H9 (cell line): ENCODE measurements at regions not wholly inside any gene's neighbourhood (a gene's known extent, or its start where the extent isn't known, plus 50 kb on each side); places are given as distances from the start of the nearest gene placed in this dataset.
"Not testable (repeated sequence)": the region's sequence is repeated elsewhere in the genome, so short reads cannot be mapped to it uniquely, and the experiment has no call there.

Experiments used
- DNase-seq: peaks from one replicate; pipeline ENCODE4 v3.0.0-alpha.2; 2017
- H2AFZ ChIP-seq: one replicate; pipeline ENCODE4 v1.6.1; 2013; ENCODE audit warnings: mild to moderate bottlenecking, low read length, control low read depth, moderate library complexity
- H2AK5ac ChIP-seq: 2 replicates; pipeline ENCODE4 v1.6.1; 2013; ENCODE audit warnings: low read length, control low read depth, mixed read lengths; ENCODE audit not compliant: insufficient read length
- H2BK120ac ChIP-seq: one replicate; pipeline ENCODE4 v1.6.1; 2013; ENCODE audit warnings: low read depth, mild to moderate bottlenecking, low read length, control low read depth, inconsistent platforms; ENCODE audit not compliant: poor library complexity, severe bottlenecking
- H2BK12ac ChIP-seq: 2 replicates; pipeline ENCODE4 v1.6.1; 2013; ENCODE audit warnings: low read length, control low read depth, mixed read lengths, low read depth; ENCODE audit not compliant: insufficient read length
- H2BK15ac ChIP-seq: 2 replicates; pipeline ENCODE4 v1.6.1; 2013; ENCODE audit warnings: low read depth, low read length, control low read depth
- H2BK20ac ChIP-seq: one replicate; pipeline ENCODE4 v1.6.1; 2013; ENCODE audit warnings: low read depth, mild to moderate bottlenecking, low read length, control low read depth, inconsistent platforms; ENCODE audit not compliant: poor library complexity, severe bottlenecking
- H2BK5ac ChIP-seq: 2 replicates; pipeline ENCODE4 v1.6.1; 2013; ENCODE audit warnings: low read length, control low read depth, mixed read lengths; ENCODE audit not compliant: insufficient read length
- H3K14ac ChIP-seq: 2 replicates; pipeline ENCODE4 v1.6.1; 2013; ENCODE audit warnings: low read length, control low read depth; ENCODE audit not compliant: insufficient read depth
- H3K18ac ChIP-seq: 2 replicates; pipeline ENCODE4 v1.6.1; 2013; ENCODE audit warnings: low read depth, mild to moderate bottlenecking, mixed read lengths, low read length, control low read depth; ENCODE audit not compliant: insufficient read length
- H3K23ac ChIP-seq: 2 replicates; pipeline ENCODE4 v1.6.1; 2013; ENCODE audit warnings: low read length, control low read depth, mixed read lengths, low read depth; ENCODE audit not compliant: insufficient read length
- H3K23me2 ChIP-seq: 2 replicates; pipeline ENCODE4 v1.6.1; 2013; ENCODE audit warnings: low read depth, mild to moderate bottlenecking, mixed read lengths, low read length, control low read depth; ENCODE audit not compliant: insufficient read length, poor library complexity, severe bottlenecking
- H3K27ac ChIP-seq: 2 replicates; pipeline ENCODE4 v1.5.1; 2013; ENCODE audit warnings: low read length, control low read depth, mixed read lengths, low read depth; ENCODE audit not compliant: insufficient read length
- H3K27me3 ChIP-seq: 2 replicates; pipeline ENCODE4 v1.6.1; 2013; ENCODE audit warnings: low read length, control low read depth, inconsistent platforms; ENCODE audit not compliant: insufficient read depth
- H3K4ac ChIP-seq: 2 replicates; pipeline ENCODE4 v1.6.1; 2013; ENCODE audit warnings: low read depth, mild to moderate bottlenecking, control low read depth, inconsistent platforms, low read length, moderate library complexity
- H3K4me1 ChIP-seq: 2 replicates; pipeline ENCODE4 v1.6.1; 2013; ENCODE audit warnings: low read length, control low read depth, inconsistent platforms; ENCODE audit not compliant: insufficient read depth
- H3K4me2 ChIP-seq: 2 replicates; pipeline ENCODE4 v1.6.1; 2013; ENCODE audit warnings: low read length, control low read depth, mixed read lengths; ENCODE audit not compliant: insufficient read length, insufficient read depth
- H3K56ac ChIP-seq: 2 replicates; pipeline ENCODE4 v1.6.1; 2013; ENCODE audit warnings: low read depth, mild to moderate bottlenecking, mixed read lengths, low read length, control low read depth; ENCODE audit not compliant: insufficient read length
- H3K79me1 ChIP-seq: 2 replicates; pipeline ENCODE4 v1.6.1; 2013; ENCODE audit warnings: low read depth, mild to moderate bottlenecking, moderate library complexity, low read length, control low read depth, inconsistent platforms; ENCODE audit not compliant: insufficient read depth, poor library complexity, severe bottlenecking
- H3K79me2 ChIP-seq: 2 replicates; pipeline ENCODE4 v1.6.1; 2013; ENCODE audit warnings: low read length, control low read depth, inconsistent platforms; ENCODE audit not compliant: insufficient read depth
- H3K9ac ChIP-seq: 2 replicates; pipeline ENCODE4 v1.6.1; 2013; ENCODE audit warnings: low read length, control low read depth, mixed read lengths; ENCODE audit not compliant: insufficient read length; ENCODE audit errors: extremely low read depth
- H3K9me3 ChIP-seq: one replicate; pipeline ENCODE4 v1.6.1; 2013; ENCODE audit warnings: low read depth, low read length, inconsistent platforms; ENCODE audit not compliant: control insufficient read depth
- H3T11ph ChIP-seq: one replicate; pipeline ENCODE4 v1.6.1; 2013; ENCODE audit warnings: mild to moderate bottlenecking, low read length, control low read depth, inconsistent platforms
- H4K20me1 ChIP-seq: one replicate; pipeline ENCODE4 v1.6.1; 2013; ENCODE audit not compliant: control insufficient read depth, insufficient read length, insufficient read depth
- H4K5ac ChIP-seq: 2 replicates; pipeline ENCODE4 v1.6.1; 2013; ENCODE audit warnings: low read depth, mild to moderate bottlenecking, mixed read lengths, low read length, control low read depth; ENCODE audit not compliant: insufficient read length
- H4K8ac ChIP-seq: replicated peaks from 2 replicates; pipeline ENCODE4 v1.6.1; 2013; ENCODE audit warnings: low read length, control low read depth, mixed read lengths, low read depth; ENCODE audit not compliant: insufficient read length
- H4K91ac ChIP-seq: 2 replicates; pipeline ENCODE4 v1.6.1; 2013; ENCODE audit warnings: low read depth, mild to moderate bottlenecking, moderate library complexity, mixed read lengths, low read length, control low read depth; ENCODE audit not compliant: insufficient read length
- H3K27ac Mint-ChIP-seq, 3 experiments: 2 replicates in 2 of 3; 3 replicates in 1 of 3; pipeline ENCODE4 v1.8.0; 2020 to 2021; ENCODE audit warnings: mixed read lengths in 3 of 3, mild to moderate bottlenecking in 1 of 3, moderate library complexity in 1 of 3
- H3K27me3 Mint-ChIP-seq: 2 replicates; pipeline ENCODE4 v1.8.0; 2021; ENCODE audit warnings: low read depth, mild to moderate bottlenecking, moderate library complexity, mixed read lengths
- H3K36me3 Mint-ChIP-seq, 3 experiments: 2 replicates in 2 of 3; 3 replicates in 1 of 3; pipeline ENCODE4 v1.8.0; 2020 to 2021; ENCODE audit warnings: low read depth in 3 of 3, mixed read lengths in 3 of 3; ENCODE audit not compliant: insufficient read depth in 1 of 3
- H3K4me1 Mint-ChIP-seq, 2 experiments: 2 replicates each; pipeline ENCODE4 v1.8.0; 2020; ENCODE audit warnings: mixed read lengths in 2 of 2
- H3K4me3 Mint-ChIP-seq, 2 experiments: 2 replicates in 1 of 2; 3 replicates in 1 of 2; pipeline ENCODE4 v1.8.0; 2020 to 2021; ENCODE audit warnings: mild to moderate bottlenecking in 2 of 2, mixed read lengths in 2 of 2, moderate library complexity in 1 of 2
- H3K9me3 Mint-ChIP-seq, 2 experiments: 2 replicates in 1 of 2; 3 replicates in 1 of 2; pipeline ENCODE4 v1.8.0; 2020; ENCODE audit warnings: mild to moderate bottlenecking in 2 of 2, mixed read lengths in 2 of 2, moderate library complexity in 1 of 2
- CTCF ChIP-seq: fragments of 200-600 bp; sonication (generic); conservative IDR thresholded peaks from 3 replicates; pipeline ENCODE4 v1.8.0; 2021; ENCODE audit warnings: antibody characterized with exemption, mild to moderate bottlenecking
- WGBS: extraction: QIAGEN DNeasy Blood & Tissue Kit; methylation state at CpG from one replicate; pipeline ENCODE4 v1.1.7; 2013; ENCODE audit warnings: missing lambda C conversion rate, low lambda C conversion rate, mixed read lengths; ENCODE audit not compliant: insufficient read length; ENCODE audit errors: extremely low coverage; 5-methylcytosine and 5-hydroxymethylcytosine counted together

- H3K27ac ChIP-seq: no peak overlapping the region
- DNase-seq: no peak
Observed at GRCh38 chr2:167783261-167784083, 463.9 kb downstream of the STK39 start.

GRCh38 chr2:167781629-167782028 lies 465.8 kb downstream of the STK39 start:
- not testable (repeated sequence) for DNase-seq, H2AFZ ChIP-seq, H3K27me3 Mint-ChIP-seq, H2BK20ac ChIP-seq, H3K27me3 ChIP-seq, H3K79me2 ChIP-seq, H4K8ac ChIP-seq, H3K23ac ChIP-seq, H3K4me1 ChIP-seq, H3K4ac ChIP-seq, H2BK5ac ChIP-seq, H2BK12ac ChIP-seq, H2BK120ac ChIP-seq, H3T11ph ChIP-seq, H3K14ac ChIP-seq, H3K9ac ChIP-seq, H2BK15ac ChIP-seq, H3K56ac ChIP-seq, H3K27ac ChIP-seq, H4K20me1 ChIP-seq, H3K27ac Mint-ChIP-seq, H3K18ac ChIP-seq, H3K23me2 ChIP-seq, H3K4me2 ChIP-seq, H4K5ac ChIP-seq, H4K91ac ChIP-seq, H3K79me1 ChIP-seq, H2AK5ac ChIP-seq, H3K9me3 Mint-ChIP-seq, H3K4me3 Mint-ChIP-seq, H3K36me3 Mint-ChIP-seq, H3K9me3 ChIP-seq
- WGBS: no CpG with 5 or more reads among the region's 8 CpGs
- H3K4me1 Mint-ChIP-seq: peaks cover 40 to 41% of the 10 kb centered on the region in 2 experiments

More at GRCh38 chr2:167783261-167784083, 463.9 kb downstream of the STK39 start:
- Histone ChIP-seq H2AK5ac (no peak overlapping the region), H2AFZ (no peak overlapping the region), H3K18ac (no peak overlapping the region), H2BK15ac (no peak overlapping the region), H4K8ac (no peak overlapping the region), H3T11ph (no peak overlapping the region), H2BK120ac (no peak overlapping the region), H3K27me3 (no peaks in the 10 kb centered on the region), H4K91ac (no peak overlapping the region), H3K56ac (no peak overlapping the region), H2BK5ac (no peak overlapping the region), H4K20me1 (no peaks in the 10 kb centered on the region), H3K79me2 (no peaks in the 10 kb centered on the region), H3K4ac (no peak overlapping the region), H3K9me3 (no peaks in the 10 kb centered on the region), H2BK12ac (no peak overlapping the region), H3K23me2 (no peaks in the 10 kb centered on the region), H3K23ac (no peak overlapping the region), H3K14ac (no peak overlapping the region), H4K5ac (no peak overlapping the region), H3K4me2 (no peak overlapping the region), H3K79me1 (no peaks in the 10 kb centered on the region), H3K4me1 (peaks cover 10% of the 10 kb centered on the region; the same call in 1 of the 2 replicates), H2BK20ac (no peak overlapping the region), H3K9ac (no peak overlapping the region)
- no CpG with 5 or more reads among the region's 5 CpGs for WGBS
- no peaks in the 10 kb centered on the region for H3K27me3 Mint-ChIP-seq
- peaks cover 43% of the 10 kb centered on the region in 2 experiments for H3K4me1 Mint-ChIP-seq
- H3K4me3 Mint-ChIP-seq: no peak overlapping the region
- no peaks in the 10 kb centered on the region for H3K9me3 Mint-ChIP-seq
- peak overlapping the region; percentile 25 to 84 (median 63); a peak in 4 of 7 replicates for H3K27ac Mint-ChIP-seq
- peaks cover 0 to 6% (median 2%) of the 10 kb centered on the region in 3 experiments; a peak in 2 of 7 replicates for H3K36me3 Mint-ChIP-seq
- TF ChIP-seq CTCF: no peak
